Activated CD8-positive, alpha-beta T cell treated with anti-CD3 and anti-CD28 coated beads, Interleukin-2, amount 10 ng/mL, durations not matched to agents 7 days and 5 days (primary cell): ENCODE measurements at regions not wholly inside any gene's neighbourhood (a gene's known extent, or its start where the extent isn't known, plus 50 kb on each side); places are given as distances from the start of the nearest gene placed in this dataset.

Experiments
- ATAC-seq: fragments of 150-1000 bp; cut with Tn5 transposase; one replicate; pipeline ENCODE4 v1.10.0; 2021; ENCODE audit warnings: moderate library complexity
- CTCF ChIA-PET: fragments of 350-600 bp; sonication (Branson Sonifier 250); formaldehyde crosslinking; loops from one replicate; lab custom pipeline; 2021; ENCODE audit warnings: antibody characterized with exemption; lab: Charles Lee
- POLR2A ChIA-PET: fragments of 350-600 bp; sonication (Branson Sonifier 250); formaldehyde crosslinking; loops from one replicate; lab custom pipeline; 2021; ENCODE audit warnings: antibody characterized with exemption; lab: Charles Lee
- DNase-seq: peaks from one replicate; pipeline ENCODE4 v3.0.0-alpha.2; 2020
- H3K27ac Mint-ChIP-seq: one replicate; pipeline ENCODE4 v1.8.0; 2021; ENCODE audit warnings: mild to moderate bottlenecking, mixed read lengths
- H3K27me3 Mint-ChIP-seq: one replicate; pipeline ENCODE4 v1.8.0; 2021; ENCODE audit warnings: low read depth, mixed read lengths
- H3K36me3 Mint-ChIP-seq: one replicate; pipeline ENCODE4 v1.8.0; 2021; ENCODE audit warnings: low read depth, mixed read lengths
- H3K4me1 Mint-ChIP-seq: one replicate; pipeline ENCODE4 v1.8.0; 2021; ENCODE audit warnings: low read depth, mixed read lengths
- H3K4me3 Mint-ChIP-seq: one replicate; pipeline ENCODE4 v1.8.0; 2021; ENCODE audit warnings: mild to moderate bottlenecking, mixed read lengths
- H3K9me3 Mint-ChIP-seq: one replicate; pipeline ENCODE4 v1.8.0; 2022; ENCODE audit warnings: mixed read lengths; ENCODE audit not compliant: insufficient read depth

DNA sequence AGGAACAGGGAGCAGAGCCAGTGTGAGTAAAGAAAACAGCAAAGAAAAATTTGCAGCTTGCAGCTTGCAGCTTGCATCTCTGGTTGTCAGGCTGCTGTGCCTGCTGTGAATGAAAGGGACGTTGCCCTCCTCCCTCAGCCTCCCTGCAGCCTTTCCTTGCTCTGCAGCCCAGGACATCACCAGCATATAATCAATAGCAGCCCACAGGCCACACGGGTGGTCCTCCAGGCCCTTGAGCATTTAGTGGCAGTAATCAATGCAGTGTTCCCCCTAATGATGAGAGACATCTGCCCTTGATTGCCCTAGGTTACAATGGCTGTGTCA lies 122.2 kb upstream of the TACR1 start:
- no peak overlapping the region for H3K4me3 Mint-ChIP-seq
- ATAC-seq (no peak), DNase-seq (no peak)
- no peaks in the 10 kb centered on the region for H3K4me1 Mint-ChIP-seq
- no peaks in the 10 kb centered on the region for H3K9me3 Mint-ChIP-seq
- H3K36me3 Mint-ChIP-seq, result no peaks in the 10 kb centered on the region
- H3K27ac Mint-ChIP-seq, result no peak overlapping the region
- ChIA-PET POLR2A (no interaction called here), CTCF (no interaction called here)
- no peaks in the 10 kb centered on the region for H3K27me3 Mint-ChIP-seq

DNA sequence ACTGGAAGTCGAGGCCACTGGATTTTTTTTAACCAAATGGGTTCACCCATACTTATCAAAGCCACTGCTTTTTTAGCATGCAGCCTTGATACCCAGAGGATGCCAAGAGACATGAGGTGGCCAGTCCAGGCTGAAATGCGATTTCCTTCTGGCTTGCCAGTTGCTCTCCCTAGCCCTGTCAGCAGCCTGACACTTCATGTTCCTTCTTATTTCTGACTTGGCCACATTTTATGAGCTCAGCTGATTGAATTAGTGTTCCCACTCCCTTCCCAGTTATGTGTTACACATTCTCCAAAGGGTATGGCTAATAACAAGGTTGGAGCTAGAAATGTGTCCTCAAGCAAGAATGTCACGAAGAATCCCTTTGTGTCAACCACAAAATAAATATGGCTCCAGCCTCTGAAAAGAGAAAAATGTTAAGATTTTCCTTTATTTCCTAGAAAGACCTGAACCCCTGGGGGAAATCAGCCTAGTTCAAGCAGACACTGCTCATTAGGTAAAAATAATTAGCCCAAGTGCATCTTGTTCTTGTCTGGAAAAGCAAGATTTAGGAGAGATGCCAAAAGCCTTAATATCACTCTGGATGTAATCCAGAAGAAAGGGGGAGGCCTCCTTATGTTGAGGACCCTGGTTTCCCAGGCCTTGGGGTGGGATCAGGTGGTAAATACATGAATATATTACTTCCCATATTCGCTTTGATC lies 121.7 kb upstream of the TACR1 start:
- Mint-ChIP-seq H3K4me3 (no peak overlapping the region), H3K27me3 (no peaks in the 10 kb centered on the region), H3K9me3 (no peaks in the 10 kb centered on the region), H3K4me1 (no peaks in the 10 kb centered on the region), H3K27ac (no peak overlapping the region), H3K36me3 (no peaks in the 10 kb centered on the region)
- DNase-seq (no peak), ATAC-seq (no peak)
- ChIA-PET POLR2A (no interaction called here), CTCF (no interaction called here)

DNA sequence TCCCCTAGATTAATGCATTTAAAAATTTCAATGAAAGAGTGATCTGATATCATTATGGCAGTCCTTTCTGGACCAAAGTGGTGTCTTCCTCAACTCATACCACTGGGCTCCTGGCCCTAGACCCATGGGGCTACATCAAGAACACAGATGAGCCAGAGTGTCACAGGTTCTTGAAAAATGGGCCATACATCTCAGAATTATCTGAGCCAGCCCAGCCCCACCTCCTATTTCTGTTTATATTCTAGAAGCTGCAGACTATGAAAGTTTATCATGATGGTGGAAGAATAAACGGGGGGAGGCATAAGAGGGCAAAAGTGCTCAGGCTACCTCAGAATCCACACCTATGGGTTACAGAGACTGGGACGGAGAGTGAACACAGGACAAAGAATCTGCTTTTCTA lies 120.6 kb upstream of the TACR1 start:
- no peaks in the 10 kb centered on the region for H3K4me1 Mint-ChIP-seq
- ChIA-PET CTCF (no interaction called here), POLR2A (no interaction called here)
- no peak overlapping the region for H3K4me3 Mint-ChIP-seq
- no peaks in the 10 kb centered on the region for H3K36me3 Mint-ChIP-seq
- DNase-seq (no peak), ATAC-seq (no peak)
- no peaks in the 10 kb centered on the region for H3K9me3 Mint-ChIP-seq
- no peak overlapping the region for H3K27ac Mint-ChIP-seq
- H3K27me3 Mint-ChIP-seq, result no peaks in the 10 kb centered on the region

DNA sequence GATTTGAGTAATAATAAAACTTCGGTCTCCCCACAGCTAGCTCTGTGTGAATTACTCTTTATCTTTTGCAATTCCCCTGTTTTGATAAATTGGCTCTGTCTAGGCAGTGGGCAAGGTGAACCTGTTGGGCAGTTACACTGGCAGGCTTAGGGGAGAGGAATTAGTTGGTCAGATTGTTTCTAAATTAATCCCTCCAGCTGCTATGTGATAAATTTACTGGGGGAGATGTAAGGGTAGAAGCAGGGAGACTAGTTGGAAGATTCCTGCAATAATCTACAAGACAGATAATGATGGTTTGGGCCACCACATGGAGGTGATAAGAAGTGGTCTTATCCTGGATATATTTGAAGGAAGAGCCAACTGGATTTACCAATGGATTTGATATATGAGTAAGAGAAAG lies 118.5 kb upstream of the TACR1 start:
- Mint-ChIP-seq H3K27ac (no peak overlapping the region), H3K9me3 (no peaks in the 10 kb centered on the region), H3K4me1 (no peaks in the 10 kb centered on the region), H3K36me3 (no peaks in the 10 kb centered on the region), H3K27me3 (no peaks in the 10 kb centered on the region), H3K4me3 (no peak overlapping the region)
- ChIA-PET POLR2A (no interaction called here), CTCF (no interaction called here)
- no peak for ATAC-seq
- DNase-seq, result no peak

DNA sequence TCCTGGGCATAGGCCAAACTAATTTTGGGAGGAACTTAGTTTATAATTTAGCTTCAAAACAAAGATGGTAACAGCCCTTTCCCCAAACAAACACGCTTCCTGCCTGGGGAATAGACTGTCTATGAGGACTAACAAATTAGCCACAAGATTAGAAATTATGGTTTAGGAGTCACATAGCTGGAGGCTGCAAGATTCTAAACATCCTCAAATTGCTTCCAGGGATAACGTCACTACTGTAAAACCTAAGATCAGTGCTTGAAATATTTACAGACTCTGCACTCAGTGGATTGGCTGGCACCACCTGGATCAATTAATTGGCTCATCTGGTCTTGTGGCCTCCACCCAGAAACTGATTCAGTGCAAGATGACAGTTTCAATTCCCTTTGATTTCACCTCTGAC lies 118.0 kb upstream of the TACR1 start:
- H3K4me1 Mint-ChIP-seq, result no peaks in the 10 kb centered on the region
- DNase-seq (no peak), ATAC-seq (no peak)
- ChIA-PET POLR2A (no interaction called here), CTCF (no interaction called here)
- H3K27ac Mint-ChIP-seq, result no peak overlapping the region
- H3K36me3 Mint-ChIP-seq, result no peaks in the 10 kb centered on the region
- H3K9me3 Mint-ChIP-seq, result no peaks in the 10 kb centered on the region
- no peaks in the 10 kb centered on the region for H3K27me3 Mint-ChIP-seq
- no peak overlapping the region for H3K4me3 Mint-ChIP-seq

DNA sequence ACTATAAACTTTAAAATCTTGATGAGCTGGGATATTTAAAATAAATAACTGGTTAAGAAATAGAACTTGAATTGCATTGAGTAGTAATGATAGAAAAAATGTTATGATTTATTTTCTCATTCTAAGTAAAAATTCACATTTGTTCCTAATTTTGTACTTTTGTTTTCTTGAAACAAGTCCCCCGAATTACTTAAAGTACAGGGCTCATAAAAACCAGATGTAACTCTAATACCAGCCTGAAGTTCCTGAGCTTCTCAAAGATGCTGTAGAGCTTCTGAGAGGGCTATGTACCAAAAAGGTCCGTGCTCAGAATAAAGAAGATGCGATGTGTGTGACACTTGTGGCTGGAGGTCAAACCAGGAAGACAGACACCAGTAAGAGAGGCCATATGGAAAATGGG lies 116.1 kb upstream of the TACR1 start:
- Mint-ChIP-seq H3K4me1 (no peaks in the 10 kb centered on the region), H3K27ac (no peak overlapping the region), H3K36me3 (no peaks in the 10 kb centered on the region), H3K27me3 (no peaks in the 10 kb centered on the region), H3K9me3 (no peaks in the 10 kb centered on the region), H3K4me3 (no peak overlapping the region)
- CTCF ChIA-PET, result no interaction called here
- POLR2A ChIA-PET, result no interaction called here
- ATAC-seq, result no peak
- no peak for DNase-seq

DNA sequence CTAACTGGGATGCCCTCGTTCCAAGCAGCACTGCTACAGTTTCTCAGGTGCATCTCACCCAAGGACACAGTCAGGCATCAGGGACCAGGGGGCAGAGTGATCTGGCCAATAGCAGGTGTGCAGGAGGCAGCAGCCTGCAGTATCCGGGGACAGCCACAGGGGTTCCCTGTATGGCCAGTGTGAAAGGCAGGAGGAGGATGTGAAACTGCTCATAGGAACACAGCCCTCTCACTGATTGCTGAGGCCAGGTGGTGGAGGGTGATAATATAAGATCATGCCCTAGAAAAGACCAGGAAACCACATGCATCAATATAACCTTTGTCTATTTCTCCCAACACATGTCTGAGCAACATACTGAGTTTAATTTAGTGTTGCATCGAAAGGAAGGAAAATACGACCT lies 112.7 kb upstream of the TACR1 start:
- no peaks in the 10 kb centered on the region for H3K36me3 Mint-ChIP-seq
- H3K4me3 Mint-ChIP-seq, result no peak overlapping the region
- ATAC-seq, result no peak
- no peak overlapping the region for H3K27ac Mint-ChIP-seq
- H3K9me3 Mint-ChIP-seq, result no peaks in the 10 kb centered on the region
- no peaks in the 10 kb centered on the region for H3K27me3 Mint-ChIP-seq
- H3K4me1 Mint-ChIP-seq, result no peaks in the 10 kb centered on the region
- ChIA-PET POLR2A (no interaction called here), CTCF (no interaction called here)
- no peak for DNase-seq

DNA sequence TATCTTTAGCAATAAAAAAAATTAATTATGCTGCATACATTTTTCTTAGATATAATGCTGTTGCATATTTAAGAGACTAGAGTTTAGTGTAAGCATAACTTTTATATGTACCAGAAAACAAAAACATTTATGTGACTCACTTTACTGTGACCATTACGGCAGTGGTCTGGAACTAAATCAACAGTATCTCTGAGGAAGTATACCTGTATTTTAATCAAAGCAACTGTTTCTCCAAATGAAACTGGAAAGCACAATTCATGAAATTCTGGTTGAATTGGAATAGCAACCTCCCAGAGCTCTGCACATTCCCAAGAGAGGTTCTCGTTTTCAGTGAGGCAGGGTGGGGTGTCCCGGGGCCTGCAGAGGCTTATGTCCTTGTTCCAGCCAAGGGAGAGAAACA lies 112.2 kb upstream of the TACR1 start:
- no peaks in the 10 kb centered on the region for H3K9me3 Mint-ChIP-seq
- no peak overlapping the region for H3K4me3 Mint-ChIP-seq
- CTCF ChIA-PET, result no interaction called here
- no peaks in the 10 kb centered on the region for H3K27me3 Mint-ChIP-seq
- ATAC-seq (no peak), DNase-seq (no peak)
- POLR2A ChIA-PET, result no interaction called here
- no peaks in the 10 kb centered on the region for H3K4me1 Mint-ChIP-seq
- no peak overlapping the region for H3K27ac Mint-ChIP-seq
- no peaks in the 10 kb centered on the region for H3K36me3 Mint-ChIP-seq

DNA sequence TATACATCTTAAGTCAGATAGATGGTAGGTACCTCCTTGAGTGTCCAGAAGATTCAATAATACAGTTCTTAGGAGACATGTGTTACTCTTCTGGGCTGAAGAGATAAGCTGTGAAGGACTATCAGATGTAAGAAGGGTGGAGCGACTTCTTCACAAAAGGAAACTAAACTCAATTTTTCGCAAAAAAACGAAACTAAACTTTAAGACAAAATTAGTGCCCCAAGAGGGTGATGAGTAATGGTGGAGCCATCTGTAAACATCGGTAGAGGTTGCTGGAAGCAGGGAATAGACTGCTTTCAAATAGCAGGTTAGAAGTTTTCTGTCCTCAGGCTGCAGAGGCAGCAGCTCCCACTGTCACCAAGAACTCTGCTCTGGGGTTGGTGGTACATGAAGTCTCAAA lies 111.6 kb upstream of the TACR1 start:
- ATAC-seq (no peak), DNase-seq (no peak)
- H3K4me1 Mint-ChIP-seq, result no peaks in the 10 kb centered on the region
- no peaks in the 10 kb centered on the region for H3K27me3 Mint-ChIP-seq
- no peak overlapping the region for H3K4me3 Mint-ChIP-seq
- no peak overlapping the region for H3K27ac Mint-ChIP-seq
- CTCF ChIA-PET, result no interaction called here
- POLR2A ChIA-PET, result no interaction called here
- no peaks in the 10 kb centered on the region for H3K36me3 Mint-ChIP-seq
- no peaks in the 10 kb centered on the region for H3K9me3 Mint-ChIP-seq

DNA sequence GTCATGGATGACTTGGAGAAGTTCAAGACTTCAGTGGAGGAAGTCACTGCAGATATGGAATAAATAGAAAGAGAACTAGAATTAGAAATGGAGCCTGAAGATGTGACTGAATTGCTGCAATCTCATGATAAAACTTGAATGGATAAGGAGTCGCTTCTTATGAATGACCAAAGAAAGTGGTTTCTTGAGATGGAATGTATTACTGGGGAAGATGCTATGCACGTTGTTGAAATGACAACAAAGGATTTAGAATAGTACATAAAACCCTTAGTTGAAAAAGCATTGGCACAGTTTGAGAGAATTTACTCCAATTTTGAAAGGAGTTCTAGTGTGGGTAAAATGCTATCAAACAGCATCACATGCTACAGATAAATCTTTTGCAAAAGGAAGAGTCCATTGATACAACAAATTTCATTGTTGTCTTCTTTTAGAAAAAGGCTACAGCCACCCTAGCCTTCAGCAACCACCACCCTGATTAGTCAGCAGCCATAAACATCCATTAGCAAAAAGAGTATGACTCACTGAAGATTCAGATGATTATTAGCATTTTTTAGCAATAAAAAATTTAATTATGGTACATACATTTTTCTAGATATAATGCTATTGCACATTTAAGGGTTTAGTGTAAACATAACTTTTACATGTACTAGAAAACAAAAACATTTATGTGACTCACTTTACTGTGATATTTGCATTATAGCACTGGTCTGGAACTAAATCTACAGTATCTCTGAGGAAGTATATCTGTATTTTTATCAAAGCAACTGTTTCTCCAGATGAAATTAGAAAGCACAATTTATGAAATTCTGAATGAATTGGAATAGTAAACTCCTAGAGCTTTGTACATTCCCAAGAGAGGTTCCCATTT lies 110.5 kb upstream of the TACR1 start:
- CTCF ChIA-PET, result no interaction called here
- H3K4me3 Mint-ChIP-seq, result no peak overlapping the region
- DNase-seq, result no peak
- H3K27ac Mint-ChIP-seq, result no peak overlapping the region
- no peak for ATAC-seq
- H3K27me3 Mint-ChIP-seq, result no peaks in the 10 kb centered on the region
- POLR2A ChIA-PET, result no interaction called here
- no peaks in the 10 kb centered on the region for H3K9me3 Mint-ChIP-seq
- H3K36me3 Mint-ChIP-seq, result no peaks in the 10 kb centered on the region
- no peaks in the 10 kb centered on the region for H3K4me1 Mint-ChIP-seq

DNA sequence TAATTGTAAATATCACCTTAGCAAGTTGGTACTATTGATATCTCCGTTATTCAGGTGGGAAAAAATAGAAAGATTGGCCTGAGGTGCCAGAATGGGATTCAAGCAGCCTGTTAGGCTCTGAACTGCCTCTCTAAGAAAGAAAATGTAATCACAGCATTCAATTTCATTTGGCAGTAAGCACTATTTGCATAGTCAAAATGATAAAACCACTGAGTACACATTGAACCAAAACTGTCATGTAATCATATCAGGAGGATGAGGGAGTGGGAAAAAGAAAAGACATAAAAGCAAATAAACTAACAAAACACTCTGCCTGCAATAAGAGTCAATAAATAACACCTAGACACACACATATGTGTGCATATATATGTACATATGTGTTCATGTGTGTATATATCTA lies 103.9 kb upstream of the TACR1 start:
- ChIA-PET POLR2A (no interaction called here), CTCF (no interaction called here)
- ATAC-seq, result no peak
- Mint-ChIP-seq H3K4me3 (no peak overlapping the region), H3K27ac (no peak overlapping the region), H3K27me3 (no peaks in the 10 kb centered on the region), H3K4me1 (no peaks in the 10 kb centered on the region), H3K9me3 (no peaks in the 10 kb centered on the region), H3K36me3 (no peaks in the 10 kb centered on the region)
- no peak for DNase-seq

DNA sequence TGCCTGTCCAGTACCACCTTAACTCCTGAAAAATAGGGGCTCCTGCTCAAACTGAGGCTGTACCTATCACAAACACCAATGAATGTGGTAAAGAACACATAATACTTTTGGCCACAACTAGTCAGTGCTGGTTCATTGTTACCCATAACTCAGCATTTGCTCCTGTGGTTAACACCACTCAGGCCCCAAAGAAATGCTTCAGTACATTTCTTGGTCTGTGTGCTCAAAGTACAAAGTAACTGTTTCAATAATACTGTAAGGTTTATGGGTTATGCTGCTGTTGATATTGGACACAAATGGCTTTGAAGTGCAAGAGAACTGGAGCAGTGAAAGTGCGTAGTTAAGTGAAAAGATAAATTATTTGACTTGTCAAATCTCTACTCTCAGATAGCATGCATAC lies 95.0 kb upstream of the TACR1 start:
- H3K4me3 Mint-ChIP-seq, result no peak overlapping the region
- POLR2A ChIA-PET, result interaction anchor here (0.5 kb wide), 1 partner anchor 96 kb away, joined by 3 read pairs; no protein-coding TSS in a partner anchor
- no peak for ATAC-seq
- DNase-seq, result no peak
- H3K27ac Mint-ChIP-seq, result no peak overlapping the region
- no peaks in the 10 kb centered on the region for H3K4me1 Mint-ChIP-seq
- H3K9me3 Mint-ChIP-seq, result no peaks in the 10 kb centered on the region
- CTCF ChIA-PET, result no interaction called here
- no peaks in the 10 kb centered on the region for H3K27me3 Mint-ChIP-seq
- no peaks in the 10 kb centered on the region for H3K36me3 Mint-ChIP-seq
